GM12873 (cell line): ENCODE measurements at regions not wholly inside any gene's neighbourhood (a gene's known extent, or its start where the extent isn't known, plus 50 kb on each side); places are given as distances from the start of the nearest gene placed in this dataset.

ENCODE experiments used
- TF ChIP-seq, protein P1 (sequence below): IDR thresholded peaks from 2 replicates; pipeline ENCODE4 v1.5.1; 2012; ENCODE audit warnings: low read depth, mild to moderate bottlenecking, moderate library complexity, low read length, control low read depth; ENCODE audit not compliant: insufficient read depth; ENCODE audit errors: missing control alignments

DNA sequence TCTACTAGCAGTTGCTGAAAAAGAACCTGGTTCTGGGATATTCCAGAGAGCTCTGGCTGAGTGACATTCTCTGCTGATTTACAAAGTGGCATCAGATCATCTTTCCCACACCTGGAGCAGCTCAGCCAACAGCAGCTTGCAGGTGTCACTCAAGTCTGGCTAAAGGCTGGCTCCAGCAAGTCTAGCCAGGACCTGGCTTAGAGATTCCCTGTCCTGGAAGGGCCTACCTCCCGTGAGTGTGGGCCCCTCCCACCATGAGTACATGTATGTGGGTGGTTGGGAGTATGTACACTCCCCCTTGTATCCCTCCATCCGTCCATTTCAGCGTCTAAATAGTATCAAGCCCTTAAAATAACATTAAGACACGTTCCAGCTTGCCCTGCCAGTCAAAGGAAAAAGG is 539.3 kb upstream of the ID4 start:
- TF ChIP-seq, protein P1, sequence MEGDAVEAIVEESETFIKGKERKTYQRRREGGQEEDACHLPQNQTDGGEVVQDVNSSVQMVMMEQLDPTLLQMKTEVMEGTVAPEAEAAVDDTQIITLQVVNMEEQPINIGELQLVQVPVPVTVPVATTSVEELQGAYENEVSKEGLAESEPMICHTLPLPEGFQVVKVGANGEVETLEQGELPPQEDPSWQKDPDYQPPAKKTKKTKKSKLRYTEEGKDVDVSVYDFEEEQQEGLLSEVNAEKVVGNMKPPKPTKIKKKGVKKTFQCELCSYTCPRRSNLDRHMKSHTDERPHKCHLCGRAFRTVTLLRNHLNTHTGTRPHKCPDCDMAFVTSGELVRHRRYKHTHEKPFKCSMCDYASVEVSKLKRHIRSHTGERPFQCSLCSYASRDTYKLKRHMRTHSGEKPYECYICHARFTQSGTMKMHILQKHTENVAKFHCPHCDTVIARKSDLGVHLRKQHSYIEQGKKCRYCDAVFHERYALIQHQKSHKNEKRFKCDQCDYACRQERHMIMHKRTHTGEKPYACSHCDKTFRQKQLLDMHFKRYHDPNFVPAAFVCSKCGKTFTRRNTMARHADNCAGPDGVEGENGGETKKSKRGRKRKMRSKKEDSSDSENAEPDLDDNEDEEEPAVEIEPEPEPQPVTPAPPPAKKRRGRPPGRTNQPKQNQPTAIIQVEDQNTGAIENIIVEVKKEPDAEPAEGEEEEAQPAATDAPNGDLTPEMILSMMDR, result no peak

DNA sequence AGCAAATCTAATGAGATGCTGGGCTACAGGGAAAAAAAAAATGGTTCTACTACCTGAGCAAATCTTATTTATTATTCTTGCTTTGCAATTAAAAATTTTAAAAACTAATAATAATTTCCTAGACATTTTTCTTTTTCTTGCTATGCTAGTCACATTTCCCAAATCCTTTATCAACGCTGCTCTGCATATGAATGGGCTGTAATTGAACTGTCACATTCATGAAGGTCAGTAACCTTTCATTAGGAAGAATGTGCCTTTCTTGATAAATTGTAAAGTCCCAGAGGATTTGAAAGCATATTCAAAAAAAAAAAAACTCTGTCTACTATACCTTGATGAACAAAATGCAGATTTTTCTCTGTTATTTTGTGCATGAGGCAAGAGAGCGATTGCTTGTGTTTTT is 538.7 kb upstream of the ID4 start:
- TF ChIP-seq, protein P1, result no peak

DNA sequence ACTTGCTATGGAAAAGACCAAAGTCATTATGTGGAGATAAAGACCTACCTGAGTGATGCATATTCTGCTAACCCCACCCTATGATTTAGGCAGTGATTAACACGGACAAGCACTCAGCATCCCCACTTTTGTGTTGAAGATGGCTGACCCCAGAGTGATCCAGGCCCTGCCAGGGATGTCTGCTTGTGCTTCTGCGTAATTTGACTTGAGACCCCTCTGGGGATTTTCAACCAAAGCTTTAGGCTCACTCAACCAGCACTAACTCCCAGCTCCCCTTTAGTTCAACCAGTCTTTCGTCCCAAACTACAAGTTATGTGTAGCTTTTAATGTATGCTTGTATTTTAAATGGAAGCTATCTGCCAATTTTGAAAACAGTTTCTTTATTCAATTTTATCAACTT is 538.0 kb upstream of the ID4 start:
- TF ChIP-seq, protein P1, result no peak

DNA sequence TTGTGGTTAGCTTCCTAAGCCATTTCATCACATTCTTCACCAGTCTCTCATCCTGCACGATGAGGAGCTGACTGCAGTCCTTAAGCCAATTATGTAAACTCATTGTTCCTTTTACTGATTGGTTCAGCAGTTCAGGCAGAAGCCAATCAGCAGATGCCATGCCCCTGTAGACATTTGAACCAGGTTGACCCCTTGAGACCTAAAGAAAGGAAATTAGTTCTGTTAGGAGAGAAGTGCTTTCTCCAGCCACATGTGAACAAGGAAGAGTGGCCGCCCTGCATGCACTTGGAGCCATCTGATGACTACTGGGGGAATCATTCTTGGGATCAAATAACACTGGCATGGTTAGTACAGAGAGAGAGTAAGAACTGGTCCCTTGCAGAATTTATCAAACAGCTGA is 535.2 kb upstream of the ID4 start:
- TF ChIP-seq, protein P1, result no peak

DNA sequence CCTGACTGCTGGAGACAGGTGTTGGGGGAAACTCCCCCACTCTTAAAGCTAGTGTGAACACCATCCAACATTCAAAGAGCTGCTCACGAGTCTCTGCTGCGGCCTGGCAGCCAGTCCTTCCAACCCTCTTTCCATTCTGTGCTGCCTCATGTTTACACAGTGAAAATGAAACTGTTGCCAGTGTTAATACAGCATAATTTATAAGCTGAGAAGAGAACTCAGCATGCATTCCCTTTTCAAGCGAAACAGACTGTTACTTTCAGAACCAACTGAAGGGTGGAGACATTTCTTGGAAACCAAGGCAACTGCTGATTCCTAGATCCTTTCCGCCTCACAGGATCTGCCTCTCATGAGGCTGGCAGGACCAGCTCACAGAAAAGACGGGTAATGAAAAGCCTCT is 533.8 kb upstream of the ID4 start:
- TF ChIP-seq, protein P1, result no peak

DNA sequence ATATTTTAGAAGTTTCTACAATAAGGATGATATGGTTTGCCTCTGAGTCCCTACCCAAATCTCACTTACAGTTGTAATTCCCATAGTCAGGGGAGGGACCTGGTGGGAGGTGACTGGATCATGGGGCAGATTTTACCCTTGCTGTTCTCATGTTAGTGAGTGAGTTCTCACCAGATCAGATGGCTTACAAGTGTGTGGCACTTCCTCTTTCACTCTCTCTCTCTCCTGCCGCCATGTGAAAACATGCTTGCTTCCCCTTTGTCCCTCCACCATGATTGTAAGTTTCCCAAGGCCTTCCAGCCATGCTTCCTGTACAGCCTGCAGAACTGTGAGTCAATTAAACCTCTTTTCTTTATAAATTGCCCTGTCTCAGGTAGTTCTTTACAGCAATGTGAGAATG is 527.5 kb upstream of the ID4 start:
- TF ChIP-seq, protein P1, result no peak

DNA sequence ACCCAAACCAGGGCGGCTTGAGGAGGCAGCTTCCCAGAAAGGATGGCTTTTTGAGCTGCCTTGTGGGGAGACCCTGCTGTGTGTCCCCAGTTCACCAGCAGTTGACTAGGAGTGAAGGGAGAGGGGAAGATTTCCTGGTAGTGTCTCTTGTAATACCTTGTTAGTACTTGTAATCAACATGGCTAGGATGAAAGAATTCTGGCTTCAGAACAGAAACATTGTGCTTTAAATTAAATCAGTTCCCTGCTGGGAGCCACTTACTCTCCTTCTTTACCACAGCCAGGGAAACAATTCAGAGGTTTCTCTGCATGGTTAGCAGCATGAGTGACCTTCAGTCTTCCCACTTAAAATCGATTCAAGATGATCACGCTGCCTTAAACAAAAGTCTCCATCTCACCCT is 525.4 kb upstream of the ID4 start:
- TF ChIP-seq, protein P1, result no peak
